ENCODE measurements at regions not wholly inside any gene's neighbourhood (a gene's known extent, or its start where the extent isn't known, plus 50 kb on each side); places are given as distances from the start of the nearest gene placed in this dataset.

DNA sequence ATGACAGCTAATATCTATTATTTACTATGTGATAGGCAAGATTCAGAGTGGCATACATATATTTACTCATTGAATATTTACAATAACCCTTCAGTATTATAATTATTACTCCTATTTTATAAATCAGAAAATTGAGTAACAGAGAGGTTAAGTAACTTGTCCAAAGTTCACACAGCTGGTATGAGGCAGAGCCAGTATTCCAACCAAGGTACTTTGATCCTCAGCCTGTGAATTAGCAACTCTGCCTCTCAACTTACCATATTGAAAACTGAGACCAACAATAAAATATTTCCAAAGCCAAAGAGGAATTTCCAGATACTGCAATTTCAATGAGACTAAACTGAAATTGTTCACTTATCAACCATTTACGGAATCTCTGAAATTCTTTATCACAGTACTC, 67.9 kb upstream of the TSLP start (continued):
- TF ChIP-seq, protein P1, sequence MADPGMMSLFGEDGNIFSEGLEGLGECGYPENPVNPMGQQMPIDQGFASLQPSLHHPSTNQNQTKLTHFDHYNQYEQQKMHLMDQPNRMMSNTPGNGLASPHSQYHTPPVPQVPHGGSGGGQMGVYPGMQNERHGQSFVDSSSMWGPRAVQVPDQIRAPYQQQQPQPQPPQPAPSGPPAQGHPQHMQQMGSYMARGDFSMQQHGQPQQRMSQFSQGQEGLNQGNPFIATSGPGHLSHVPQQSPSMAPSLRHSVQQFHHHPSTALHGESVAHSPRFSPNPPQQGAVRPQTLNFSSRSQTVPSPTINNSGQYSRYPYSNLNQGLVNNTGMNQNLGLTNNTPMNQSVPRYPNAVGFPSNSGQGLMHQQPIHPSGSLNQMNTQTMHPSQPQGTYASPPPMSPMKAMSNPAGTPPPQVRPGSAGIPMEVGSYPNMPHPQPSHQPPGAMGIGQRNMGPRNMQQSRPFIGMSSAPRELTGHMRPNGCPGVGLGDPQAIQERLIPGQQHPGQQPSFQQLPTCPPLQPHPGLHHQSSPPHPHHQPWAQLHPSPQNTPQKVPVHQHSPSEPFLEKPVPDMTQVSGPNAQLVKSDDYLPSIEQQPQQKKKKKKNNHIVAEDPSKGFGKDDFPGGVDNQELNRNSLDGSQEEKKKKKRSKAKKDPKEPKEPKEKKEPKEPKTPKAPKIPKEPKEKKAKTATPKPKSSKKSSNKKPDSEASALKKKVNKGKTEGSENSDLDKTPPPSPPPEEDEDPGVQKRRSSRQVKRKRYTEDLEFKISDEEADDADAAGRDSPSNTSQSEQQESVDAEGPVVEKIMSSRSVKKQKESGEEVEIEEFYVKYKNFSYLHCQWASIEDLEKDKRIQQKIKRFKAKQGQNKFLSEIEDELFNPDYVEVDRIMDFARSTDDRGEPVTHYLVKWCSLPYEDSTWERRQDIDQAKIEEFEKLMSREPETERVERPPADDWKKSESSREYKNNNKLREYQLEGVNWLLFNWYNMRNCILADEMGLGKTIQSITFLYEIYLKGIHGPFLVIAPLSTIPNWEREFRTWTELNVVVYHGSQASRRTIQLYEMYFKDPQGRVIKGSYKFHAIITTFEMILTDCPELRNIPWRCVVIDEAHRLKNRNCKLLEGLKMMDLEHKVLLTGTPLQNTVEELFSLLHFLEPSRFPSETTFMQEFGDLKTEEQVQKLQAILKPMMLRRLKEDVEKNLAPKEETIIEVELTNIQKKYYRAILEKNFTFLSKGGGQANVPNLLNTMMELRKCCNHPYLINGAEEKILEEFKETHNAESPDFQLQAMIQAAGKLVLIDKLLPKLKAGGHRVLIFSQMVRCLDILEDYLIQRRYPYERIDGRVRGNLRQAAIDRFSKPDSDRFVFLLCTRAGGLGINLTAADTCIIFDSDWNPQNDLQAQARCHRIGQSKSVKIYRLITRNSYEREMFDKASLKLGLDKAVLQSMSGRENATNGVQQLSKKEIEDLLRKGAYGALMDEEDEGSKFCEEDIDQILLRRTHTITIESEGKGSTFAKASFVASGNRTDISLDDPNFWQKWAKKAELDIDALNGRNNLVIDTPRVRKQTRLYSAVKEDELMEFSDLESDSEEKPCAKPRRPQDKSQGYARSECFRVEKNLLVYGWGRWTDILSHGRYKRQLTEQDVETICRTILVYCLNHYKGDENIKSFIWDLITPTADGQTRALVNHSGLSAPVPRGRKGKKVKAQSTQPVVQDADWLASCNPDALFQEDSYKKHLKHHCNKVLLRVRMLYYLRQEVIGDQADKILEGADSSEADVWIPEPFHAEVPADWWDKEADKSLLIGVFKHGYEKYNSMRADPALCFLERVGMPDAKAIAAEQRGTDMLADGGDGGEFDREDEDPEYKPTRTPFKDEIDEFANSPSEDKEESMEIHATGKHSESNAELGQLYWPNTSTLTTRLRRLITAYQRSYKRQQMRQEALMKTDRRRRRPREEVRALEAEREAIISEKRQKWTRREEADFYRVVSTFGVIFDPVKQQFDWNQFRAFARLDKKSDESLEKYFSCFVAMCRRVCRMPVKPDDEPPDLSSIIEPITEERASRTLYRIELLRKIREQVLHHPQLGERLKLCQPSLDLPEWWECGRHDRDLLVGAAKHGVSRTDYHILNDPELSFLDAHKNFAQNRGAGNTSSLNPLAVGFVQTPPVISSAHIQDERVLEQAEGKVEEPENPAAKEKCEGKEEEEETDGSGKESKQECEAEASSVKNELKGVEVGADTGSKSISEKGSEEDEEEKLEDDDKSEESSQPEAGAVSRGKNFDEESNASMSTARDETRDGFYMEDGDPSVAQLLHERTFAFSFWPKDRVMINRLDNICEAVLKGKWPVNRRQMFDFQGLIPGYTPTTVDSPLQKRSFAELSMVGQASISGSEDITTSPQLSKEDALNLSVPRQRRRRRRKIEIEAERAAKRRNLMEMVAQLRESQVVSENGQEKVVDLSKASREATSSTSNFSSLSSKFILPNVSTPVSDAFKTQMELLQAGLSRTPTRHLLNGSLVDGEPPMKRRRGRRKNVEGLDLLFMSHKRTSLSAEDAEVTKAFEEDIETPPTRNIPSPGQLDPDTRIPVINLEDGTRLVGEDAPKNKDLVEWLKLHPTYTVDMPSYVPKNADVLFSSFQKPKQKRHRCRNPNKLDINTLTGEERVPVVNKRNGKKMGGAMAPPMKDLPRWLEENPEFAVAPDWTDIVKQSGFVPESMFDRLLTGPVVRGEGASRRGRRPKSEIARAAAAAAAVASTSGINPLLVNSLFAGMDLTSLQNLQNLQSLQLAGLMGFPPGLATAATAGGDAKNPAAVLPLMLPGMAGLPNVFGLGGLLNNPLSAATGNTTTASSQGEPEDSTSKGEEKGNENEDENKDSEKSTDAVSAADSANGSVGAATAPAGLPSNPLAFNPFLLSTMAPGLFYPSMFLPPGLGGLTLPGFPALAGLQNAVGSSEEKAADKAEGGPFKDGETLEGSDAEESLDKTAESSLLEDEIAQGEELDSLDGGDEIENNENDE (IDR thresholded peaks at IDR 0.05; ENCODE audit: insufficient replicate concordance, low read length), result no peak
- no peak for TF ChIP-seq NRF1 (IDR thresholded peaks at IDR 0.05; ENCODE audit: low read depth, low read length)
- TF ChIP-seq CBX8 (IDR thresholded peaks at IDR 0.05; ENCODE audit: borderline replicate concordance, low read depth, low read length), result no peak
- no peak for TF ChIP-seq RFX5 (IDR thresholded peaks at IDR 0.05; ENCODE audit: borderline replicate concordance, low read depth, low read length)
- no peak for TF ChIP-seq SIRT6 (IDR thresholded peaks at IDR 0.05; ENCODE audit: low read length)
- no peak for TF ChIP-seq CREB1 (IDR thresholded peaks at IDR 0.05)
